ENCODE measurements at regions not wholly inside any gene's neighbourhood (a gene's known extent, or its start where the extent isn't known, plus 50 kb on each side); places are given as distances from the start of the nearest gene placed in this dataset.
A peak's percentile ranks its signal among the peaks of the same experiment; 100 is the strongest.

DNA sequence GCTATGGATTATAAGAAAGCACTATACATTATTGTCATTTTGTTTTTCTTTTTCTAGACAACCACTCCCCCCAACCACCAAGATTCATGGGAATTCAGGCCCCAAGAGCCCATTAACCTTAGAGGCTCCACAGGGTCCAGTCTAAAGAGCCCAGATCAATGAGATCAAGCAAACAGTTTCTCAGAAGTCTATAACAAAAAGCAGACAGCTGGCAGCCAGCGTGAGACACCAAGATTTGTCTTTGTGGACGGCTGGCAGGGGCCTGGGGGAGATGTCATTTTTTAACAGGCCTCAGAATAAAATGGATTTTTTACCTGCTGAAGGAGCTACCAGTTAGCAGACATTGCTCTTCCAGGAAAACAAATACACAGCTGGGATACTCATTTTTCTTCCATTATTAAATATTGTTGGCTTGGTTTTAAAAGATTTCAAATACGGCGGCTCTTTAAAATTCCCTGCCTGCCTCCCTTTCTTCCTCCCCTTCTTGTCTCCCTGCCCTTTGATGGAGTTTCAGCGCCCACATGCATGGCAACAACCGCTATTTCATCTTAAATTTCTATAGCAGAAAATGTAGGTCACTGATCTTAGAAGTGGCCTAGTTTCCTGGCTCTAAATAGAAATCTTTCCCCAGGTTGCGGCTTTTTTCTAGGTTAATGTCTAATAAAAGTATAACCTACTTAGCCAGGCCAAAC lies 130.6 kb downstream of the FAM174B start:
- CTCF ChIA-PET, result interaction anchor here (0.6 to 1.2 kb wide), 2 partner anchors 16 to 65 kb away, joined by 3 read pairs; no protein-coding TSS in a partner anchor

GRCh38 chr15:92524161-92524560 lies 130.5 kb downstream of the ST8SIA2 start:
- H3K9me3 Mint-ChIP-seq, result no peaks in the 10 kb centered on the region
- intact Hi-C loops (cut with micrococcal nuclease), result loop anchor here (10.0 kb wide), 2 partner anchors 101 to 429 kb away; no protein-coding TSS in a partner anchor
- no peak for DNase-seq
- CTCF ChIA-PET, result interaction anchor here (0.9 to 1.2 kb wide), 2 partner anchors 64 to 248 kb away, joined by 3 read pairs; no protein-coding TSS in a partner anchor
- no peak overlapping the region for H3K27ac Mint-ChIP-seq
- peaks cover 1% of the 10 kb centered on the region for H3K4me1 Mint-ChIP-seq (ENCODE audit: low read depth)
- peaks cover 6% of the 10 kb centered on the region for H3K27me3 Mint-ChIP-seq (ENCODE audit: low read depth)
- H3K4me3 Mint-ChIP-seq, result no peak overlapping the region
- no peaks in the 10 kb centered on the region for H3K36me3 Mint-ChIP-seq (ENCODE audit: low read depth)

More for the DNA sequence above, 130.6 kb downstream of the FAM174B start:
- Mint-ChIP-seq H3K4me1 (ENCODE audit: low read depth) (peaks cover 1% of the 10 kb centered on the region), H3K9me3 (no peaks in the 10 kb centered on the region), H3K27me3 (ENCODE audit: low read depth) (peaks cover 10% of the 10 kb centered on the region), H3K4me3 (no peak overlapping the region), H3K36me3 (ENCODE audit: low read depth) (no peaks in the 10 kb centered on the region), H3K27ac (no peak overlapping the region)
- no peak for DNase-seq
- intact Hi-C loops (cut with micrococcal nuclease), result loop anchor here (10.0 kb wide), 2 partner anchors 100 to 430 kb away; no protein-coding TSS in a partner anchor

- H3K27ac Mint-ChIP-seq, result no peak overlapping the region
- CTCF ChIA-PET, result interaction anchor here (0.9 to 3.1 kb wide), 2 partner anchors 191 to 249 kb away, joined by 3 to 36 read pairs; no protein-coding TSS in a partner anchor
- no peak overlapping the region for H3K4me3 Mint-ChIP-seq
- H3K9me3 Mint-ChIP-seq, result no peaks in the 10 kb centered on the region
- H3K27me3 Mint-ChIP-seq (ENCODE audit: low read depth), result peaks cover 6% of the 10 kb centered on the region
- no peaks in the 10 kb centered on the region for H3K36me3 Mint-ChIP-seq (ENCODE audit: low read depth)
- intact Hi-C loops (cut with micrococcal nuclease), result loop anchor here (10.0 kb wide), 2 partner anchors 102 to 428 kb away; no protein-coding TSS in a partner anchor
- DNase-seq, result no peak
- H3K4me1 Mint-ChIP-seq (ENCODE audit: low read depth), result peaks cover 1% of the 10 kb centered on the region
These were observed 129.5 kb downstream of the ST8SIA2 start for GRCh38 chr15:92523176-92523575.

DNA sequence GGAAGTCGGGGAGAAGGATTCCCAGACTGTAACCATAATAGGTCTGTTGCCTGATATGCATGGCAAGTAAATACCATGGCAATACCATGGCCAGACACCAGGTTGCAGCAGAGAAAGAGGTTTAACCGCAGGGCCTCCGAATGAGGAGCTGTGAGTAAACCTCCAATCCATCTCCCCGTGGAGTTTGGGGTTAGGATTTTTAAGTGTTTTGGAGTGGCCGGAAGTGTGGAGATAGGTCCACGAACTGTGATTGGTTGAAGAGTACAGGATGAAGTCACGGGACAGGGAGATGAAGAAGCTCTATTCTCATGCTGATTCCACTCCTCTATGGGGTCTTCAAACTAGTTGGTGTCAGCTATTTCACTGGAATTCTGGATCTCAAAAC lies 127.9 kb downstream of the ST8SIA2 start:
- Mint-ChIP-seq H3K9me3 (no peaks in the 10 kb centered on the region), H3K27ac (no peak overlapping the region), H3K27me3 (ENCODE audit: low read depth) (peaks cover under 1% of the 10 kb centered on the region), H3K4me3 (no peak overlapping the region), H3K36me3 (ENCODE audit: low read depth) (no peaks in the 10 kb centered on the region), H3K4me1 (ENCODE audit: low read depth) (peaks cover 1% of the 10 kb centered on the region)
- intact Hi-C loops (cut with micrococcal nuclease), result loop anchor here (1.0 to 10.0 kb wide), 3 partner anchors 103 to 427 kb away; no protein-coding TSS in a partner anchor
- DNase-seq, result peak; percentile 80
- CTCF ChIA-PET, result interaction anchor here (0.5 to 3.1 kb wide), 11 partner anchors 87 to 1099 kb away, joined by 3 to 36 read pairs (median 3); no protein-coding TSS in a partner anchor

- Mint-ChIP-seq H3K36me3 (ENCODE audit: low read depth) (no peaks in the 10 kb centered on the region), H3K9me3 (no peaks in the 10 kb centered on the region), H3K4me1 (ENCODE audit: low read depth) (peaks cover 1% of the 10 kb centered on the region), H3K27me3 (ENCODE audit: low read depth) (no peaks in the 10 kb centered on the region), H3K27ac (no peak overlapping the region), H3K4me3 (no peak overlapping the region)
- CTCF ChIA-PET, result interaction anchor here (0.8 to 3.1 kb wide), 6 partner anchors 108 to 416 kb away, joined by 3 to 36 read pairs (median 4); no protein-coding TSS in a partner anchor
- no peak for DNase-seq
- intact Hi-C loops (cut with micrococcal nuclease), result loop anchor here (1.0 to 10.0 kb wide), 3 partner anchors 104 to 426 kb away; no protein-coding TSS in a partner anchor
These were observed 127.4 kb downstream of the ST8SIA2 start for GRCh38 chr15:92520914-92521623.

- CTCF ChIA-PET, result interaction anchor here (1.3 kb wide), 1 partner anchor 195 kb away, joined by 4 read pairs; no protein-coding TSS in a partner anchor
- no peaks in the 10 kb centered on the region for H3K27me3 Mint-ChIP-seq (ENCODE audit: low read depth)
These were observed 126.0 kb downstream of the ST8SIA2 start for GRCh38 chr15:92519709-92520108.

More at GRCh38 chr15:92519709-92520108, 126.0 kb downstream of the ST8SIA2 start:
- intact Hi-C loops (cut with micrococcal nuclease), result loop anchor here (10.0 kb wide), 2 partner anchors 105 to 425 kb away; no protein-coding TSS in a partner anchor
- Mint-ChIP-seq H3K4me3 (no peak overlapping the region), H3K9me3 (no peaks in the 10 kb centered on the region), H3K4me1 (ENCODE audit: low read depth) (peaks cover 1% of the 10 kb centered on the region), H3K27ac (no peak overlapping the region), H3K36me3 (ENCODE audit: low read depth) (no peaks in the 10 kb centered on the region)
- no peak for DNase-seq

All from activated naive CD4-positive, alpha-beta T cell treated with anti-CD3 and anti-CD28 coated beads for 36 hours (primary cell).